ENCODE measurements at regions not wholly inside any gene's neighbourhood (a gene's known extent, or its start where the extent isn't known, plus 50 kb on each side); places are given as distances from the start of the nearest gene placed in this dataset.

GRCh38 chrX:38886112-38886511, 84.9 kb downstream of the MID1IP1 start:
- no peaks in the 10 kb centered on the region for H3K4me1 ChIP-seq
- WGBS, 2 donors, result 92 to 100% methylated on average over 1 of the region's 1 CpG
- H3K4me3 ChIP-seq, result no peak overlapping the region
- DNase-seq (no peak), ATAC-seq (no peak)
- no peak overlapping the region for H3K27ac ChIP-seq
- H3K27me3 ChIP-seq, result no peaks in the 10 kb centered on the region
- intact Hi-C loops (cut with DNase I), result no loop called here
- H3K36me3 ChIP-seq (replicated peaks in 1 of 2; ENCODE audit: insufficient read depth in 1 of 2, low read depth in 2 of 2), result no peaks in the 10 kb centered on the region
- no peaks in the 10 kb centered on the region for H3K9me3 ChIP-seq
- TF ChIP-seq CTCF (IDR thresholded peaks at IDR 0.05) (no peak), POLR2A (IDR thresholded peaks at IDR 0.05) (no peak)

GRCh38 chrX:38887222-38887621, 86.0 kb downstream of the MID1IP1 start:
- Histone ChIP-seq H3K27ac (no peak overlapping the region), H3K9me3 (no peaks in the 10 kb centered on the region), H3K27me3 (no peaks in the 10 kb centered on the region), H3K4me3 (no peak overlapping the region), H3K36me3 (replicated peaks in 1 of 2; ENCODE audit: insufficient read depth in 1 of 2, low read depth in 2 of 2) (no peaks in the 10 kb centered on the region), H3K4me1 (no peaks in the 10 kb centered on the region)
- intact Hi-C loops (cut with DNase I), result no loop called here
- DNase-seq (no peak), ATAC-seq (no peak)
- TF ChIP-seq POLR2A (IDR thresholded peaks at IDR 0.05) (no peak), CTCF (IDR thresholded peaks at IDR 0.05) (no peak)
- WGBS, 2 donors, result 82 to 97% methylated on average over 2 of the region's 2 CpGs

- H3K27ac ChIP-seq, result no peak overlapping the region
- no peaks in the 10 kb centered on the region for H3K36me3 ChIP-seq (replicated peaks in 1 of 2; ENCODE audit: insufficient read depth in 1 of 2, low read depth in 2 of 2)
- no peak for ATAC-seq
- H3K4me1 ChIP-seq, result peaks cover 11% of the 10 kb centered on the region
- no peak for DNase-seq
- H3K4me3 ChIP-seq, result no peak overlapping the region
- 80 to 93% methylated on average over 1 of the region's 1 CpG for WGBS, 2 donors
- intact Hi-C loops (cut with DNase I), result no loop called here
- TF ChIP-seq CTCF (IDR thresholded peaks at IDR 0.05) (no peak), POLR2A (IDR thresholded peaks at IDR 0.05) (no peak)
- H3K27me3 ChIP-seq, result no peaks in the 10 kb centered on the region
- no peaks in the 10 kb centered on the region for H3K9me3 ChIP-seq
Measured at GRCh38 chrX:38890326-38890725, 89.1 kb downstream of the MID1IP1 start.

GRCh38 chrX:38890963-38891362, 89.7 kb downstream of the MID1IP1 start:
- 62 to 64% methylated on average over 4 to 6 of the region's 6 CpGs for WGBS, 2 donors
- TF ChIP-seq POLR2A (IDR thresholded peaks at IDR 0.05) (no peak), CTCF (IDR thresholded peaks at IDR 0.05) (no peak)
- ATAC-seq, result no peak

GRCh38 chrX:38891641-38892413, 90.6 kb downstream of the MID1IP1 start:
- H3K4me1 ChIP-seq, result peaks cover 20% of the 10 kb centered on the region
- ATAC-seq, result no peak
- intact Hi-C loops (cut with DNase I), result no loop called here
- TF ChIP-seq CTCF (IDR thresholded peaks at IDR 0.05) (no peak), POLR2A (IDR thresholded peaks at IDR 0.05) (no peak)
- H3K4me3 ChIP-seq, result no peak overlapping the region
- H3K36me3 ChIP-seq (replicated peaks in 1 of 2; ENCODE audit: insufficient read depth in 1 of 2, low read depth in 2 of 2), result no peaks in the 10 kb centered on the region
- no peaks in the 10 kb centered on the region for H3K27me3 ChIP-seq
- H3K9me3 ChIP-seq, result no peaks in the 10 kb centered on the region
- H3K27ac ChIP-seq, result no peak overlapping the region
- no peak for DNase-seq
- 41 to 61% methylated on average over 3 to 4 of the region's 4 CpGs for whole genome bisulfite sequencing, 2 donors

More at GRCh38 chrX:38890963-38891362, 89.7 kb downstream of the MID1IP1 start:
- no peak overlapping the region for H3K4me3 ChIP-seq
- H3K9me3 ChIP-seq, result no peaks in the 10 kb centered on the region
- H3K27ac ChIP-seq, result no peak overlapping the region
- no peaks in the 10 kb centered on the region for H3K27me3 ChIP-seq
- DNase-seq, result no peak
- no peaks in the 10 kb centered on the region for H3K36me3 ChIP-seq (replicated peaks in 1 of 2; ENCODE audit: insufficient read depth in 1 of 2, low read depth in 2 of 2)
- intact Hi-C loops (cut with DNase I), result no loop called here
- H3K4me1 ChIP-seq, result peaks cover 17% of the 10 kb centered on the region

Data from body of pancreas (tissue), 4 donors.